ENCODE measurements at regions not wholly inside any gene's neighbourhood (a gene's known extent, or its start where the extent isn't known, plus 50 kb on each side); places are given as distances from the start of the nearest gene placed in this dataset.

DNA sequence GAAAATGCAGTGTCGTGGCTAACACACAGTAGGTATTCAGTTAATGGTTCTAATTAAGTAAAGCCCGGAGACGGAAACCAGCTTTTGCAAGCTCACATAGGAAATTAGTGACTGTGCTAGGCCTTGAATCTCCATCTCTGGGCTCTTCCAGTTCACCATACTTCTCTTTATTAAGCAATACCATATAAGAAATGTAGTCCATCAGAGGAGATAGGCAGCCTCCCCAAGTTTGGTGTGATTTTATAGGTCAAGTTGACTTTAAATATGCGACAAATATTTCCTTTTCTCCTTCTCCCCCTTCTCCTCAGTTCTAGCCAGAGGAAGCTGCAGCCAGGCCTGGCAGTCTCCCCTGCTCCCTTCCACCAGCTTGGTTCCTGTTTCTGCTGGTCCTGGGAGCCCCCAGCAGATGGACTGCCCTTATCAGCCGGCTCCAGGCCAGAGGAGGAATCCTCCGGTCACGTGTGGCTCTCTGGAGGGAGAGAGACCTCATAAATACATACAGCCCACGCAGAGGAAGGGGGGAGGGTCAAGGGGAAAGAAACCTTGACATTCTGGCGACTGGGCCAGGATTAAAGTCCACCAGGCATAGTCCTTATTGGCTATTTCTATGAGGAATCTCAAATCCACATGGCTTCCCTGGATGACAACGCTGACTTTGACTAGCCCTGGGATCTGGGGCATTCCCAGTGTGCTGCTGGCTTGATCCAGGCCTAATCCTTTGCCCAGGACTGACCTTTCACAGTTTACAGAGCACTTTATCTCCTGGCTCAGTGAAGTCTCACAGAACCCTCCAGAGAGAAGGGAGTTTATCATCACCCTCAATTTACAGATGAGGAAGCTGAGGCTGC, 115.1 kb upstream of the JUN start (continued):
- peak; percentile 88 for TF ChIP-seq AFF4 (CRISPR knock-in tag; IDR thresholded peaks at IDR 0.05)
- TF ChIP-seq, protein P1, sequence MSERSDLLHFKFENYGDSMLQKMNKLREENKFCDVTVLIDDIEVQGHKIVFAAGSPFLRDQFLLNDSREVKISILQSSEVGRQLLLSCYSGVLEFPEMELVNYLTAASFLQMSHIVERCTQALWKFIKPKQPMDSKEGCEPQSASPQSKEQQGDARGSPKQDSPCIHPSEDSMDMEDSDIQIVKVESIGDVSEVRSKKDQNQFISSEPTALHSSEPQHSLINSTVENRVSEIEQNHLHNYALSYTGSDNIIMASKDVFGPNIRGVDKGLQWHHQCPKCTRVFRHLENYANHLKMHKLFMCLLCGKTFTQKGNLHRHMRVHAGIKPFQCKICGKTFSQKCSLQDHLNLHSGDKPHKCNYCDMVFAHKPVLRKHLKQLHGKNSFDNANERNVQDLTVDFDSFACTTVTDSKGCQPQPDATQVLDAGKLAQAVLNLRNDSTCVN (CRISPR knock-in tag; IDR thresholded peaks at IDR 0.05) = no peak
- TF ChIP-seq ZNF239 (CRISPR knock-in tag; IDR thresholded peaks at IDR 0.05) = peak; percentile 8
- TF ChIP-seq PBX2 (CRISPR knock-in tag; IDR thresholded peaks at IDR 0.05; ENCODE audit: low read depth) = no peak
- peak; percentile 78 for TF ChIP-seq PBX2 (tag; conservative IDR thresholded peaks at IDR 0.05; ENCODE audit: low read depth)
- TF ChIP-seq TAL1 (IDR thresholded peaks at IDR 0.05) = peak; percentile 96
- peak; percentile 86 for TF ChIP-seq PYGO2 (tag; IDR thresholded peaks at IDR 0.05)
- peak; percentile 77; the same call in 1 of the 2 replicates for TF ChIP-seq SP1 (CRISPR knock-in tag; IDR thresholded peaks at IDR 0.05)
- no peak for TF ChIP-seq ETS2 (tag; IDR thresholded peaks at IDR 0.05; ENCODE audit: borderline replicate concordance, poor library complexity, severe bottlenecking)
- TF ChIP-seq FOXA3 (CRISPR knock-in tag; conservative IDR thresholded peaks at IDR 0.05 in 1 of 2, IDR thresholded peaks at IDR 0.05 in 1 of 2) = peak; percentile 89 to 90; a peak in 3 of 4 replicates
- TF ChIP-seq SMAD4 (CRISPR knock-in tag; conservative IDR thresholded peaks at IDR 0.05) = peak; percentile 94
- TF ChIP-seq ZFPM2 (CRISPR knock-in tag; IDR thresholded peaks at IDR 0.05) = no peak
- TF ChIP-seq EP400 (IDR thresholded peaks at IDR 0.05) = peak; percentile 82
- TF ChIP-seq ZNF584 (CRISPR knock-in tag; IDR thresholded peaks at IDR 0.05; ENCODE audit: low read depth) = peak; percentile 87; the same call in 1 of the 2 replicates
- TF ChIP-seq RFX7 (CRISPR knock-in tag; IDR thresholded peaks at IDR 0.05) = no peak
- TF ChIP-seq SIX5 (IDR thresholded peaks at IDR 0.05; ENCODE audit: borderline replicate concordance in 1 of 2, insufficient read depth in 1 of 2, low read depth in 1 of 2, low read length in 2 of 2) = no peak
- TF ChIP-seq MCM7 (IDR thresholded peaks at IDR 0.05) = no peak; a peak in 1 of 4 replicates
- 0 out of 2 replicates have a peak, but pooled peaks have one; percentile 19 for TF ChIP-seq HIVEP1 (CRISPR knock-in tag; IDR thresholded peaks at IDR 0.05)
- TF ChIP-seq HDAC2 (IDR thresholded peaks at IDR 0.05) = peak; percentile 95
- peak; percentile 97 for TF ChIP-seq CCNT2 (IDR thresholded peaks at IDR 0.05; ENCODE audit: borderline replicate concordance, extremely low read depth, insufficient read length, low read depth, low read length)
